Thoracic aorta (tissue), 2 donors: ENCODE measurements at regions not wholly inside any gene's neighbourhood (a gene's known extent, or its start where the extent isn't known, plus 50 kb on each side); places are given as distances from the start of the nearest gene placed in this dataset.
"Not testable (repeated sequence)": the region's sequence is repeated elsewhere in the genome, so short reads cannot be mapped to it uniquely, and the experiment has no call there.

Source experiments
- ATAC-seq: fragments of 150-250 bp; one replicate; pipeline ENCODE4 v1.8.0; 2017; ENCODE audit warnings: low read depth; ENCODE audit not compliant: insufficient number of reproducible peaks, low FRiP score
- DNase-seq: peaks from one replicate; pipeline ENCODE4 v3.0.0-alpha.2; 2020; ENCODE audit warnings: low spot score
- H3K27ac ChIP-seq, 2 donors: fragments of 200-600 bp; sonication (generic); 1 replicate in 1 of 2; 2 replicates in 1 of 2; pipeline ENCODE4 v1.5.1; 2016; ENCODE audit warnings: mild to moderate bottlenecking in 2 of 2, moderate library complexity in 2 of 2
- H3K27me3 ChIP-seq: fragments of 200-600 bp; sonication (generic); replicated peaks from 2 replicates; pipeline ENCODE4 v1.6.0; 2016; ENCODE audit warnings: mild to moderate bottlenecking; ENCODE audit not compliant: insufficient read depth
- H3K36me3 ChIP-seq: fragments of 200-600 bp; sonication (generic); one replicate; pipeline ENCODE4 v1.5.1; 2016
- H3K4me1 ChIP-seq, 2 donors: fragments of 200-600 bp; sonication (generic); 1 replicate in 1 of 2; 2 replicates in 1 of 2; pipeline versions ENCODE4 v1.5.1 to v1.6.0; 2016; ENCODE audit warnings: low read depth in 2 of 2, mild to moderate bottlenecking in 1 of 2; ENCODE audit not compliant: control insufficient read depth in 1 of 2
- H3K4me3 ChIP-seq: fragments of 200-600 bp; sonication (generic); 2 replicates; pipeline ENCODE4 v1.5.1; 2016; ENCODE audit warnings: mild to moderate bottlenecking
- H3K9me3 ChIP-seq: fragments of 200-600 bp; sonication (generic); 2 replicates; pipeline ENCODE4 v1.5.1; 2016
- TF ChIP-seq, protein P1 (sequence below): fragments of 200-600 bp; sonication (generic); IDR thresholded peaks from one replicate; pipeline ENCODE4 v1.5.1; 2019; ENCODE audit warnings: antibody characterized with exemption

DNA sequence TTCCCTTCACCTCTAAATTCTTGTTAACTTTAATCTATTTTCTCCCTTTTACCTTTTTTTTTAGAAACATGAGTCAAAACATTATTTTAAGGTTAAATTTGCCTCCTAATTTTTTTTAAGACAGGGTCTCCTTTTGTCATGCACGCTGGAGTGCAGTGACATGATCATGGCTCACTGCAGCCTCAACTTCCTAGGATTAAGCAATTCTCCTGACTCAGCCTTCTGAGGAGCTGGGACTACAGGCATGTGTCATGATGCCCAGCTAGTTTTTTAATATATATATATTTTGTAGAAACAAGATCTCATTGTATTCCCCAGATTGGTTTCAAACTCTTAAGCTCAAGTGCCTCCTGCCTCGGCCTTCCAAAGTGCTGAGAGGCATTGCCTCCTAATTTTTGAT lies 424.7 kb upstream of the FAM174A start:
- Histone ChIP-seq H3K27ac (no peak overlapping the region), H3K36me3 (no peaks in the 10 kb centered on the region), H3K4me3 (no peak overlapping the region), H3K4me1 (no peaks in the 10 kb centered on the region), H3K9me3 (peaks cover 9% of the 10 kb centered on the region), H3K27me3 (no peaks in the 10 kb centered on the region)
- TF ChIP-seq, protein P1, sequence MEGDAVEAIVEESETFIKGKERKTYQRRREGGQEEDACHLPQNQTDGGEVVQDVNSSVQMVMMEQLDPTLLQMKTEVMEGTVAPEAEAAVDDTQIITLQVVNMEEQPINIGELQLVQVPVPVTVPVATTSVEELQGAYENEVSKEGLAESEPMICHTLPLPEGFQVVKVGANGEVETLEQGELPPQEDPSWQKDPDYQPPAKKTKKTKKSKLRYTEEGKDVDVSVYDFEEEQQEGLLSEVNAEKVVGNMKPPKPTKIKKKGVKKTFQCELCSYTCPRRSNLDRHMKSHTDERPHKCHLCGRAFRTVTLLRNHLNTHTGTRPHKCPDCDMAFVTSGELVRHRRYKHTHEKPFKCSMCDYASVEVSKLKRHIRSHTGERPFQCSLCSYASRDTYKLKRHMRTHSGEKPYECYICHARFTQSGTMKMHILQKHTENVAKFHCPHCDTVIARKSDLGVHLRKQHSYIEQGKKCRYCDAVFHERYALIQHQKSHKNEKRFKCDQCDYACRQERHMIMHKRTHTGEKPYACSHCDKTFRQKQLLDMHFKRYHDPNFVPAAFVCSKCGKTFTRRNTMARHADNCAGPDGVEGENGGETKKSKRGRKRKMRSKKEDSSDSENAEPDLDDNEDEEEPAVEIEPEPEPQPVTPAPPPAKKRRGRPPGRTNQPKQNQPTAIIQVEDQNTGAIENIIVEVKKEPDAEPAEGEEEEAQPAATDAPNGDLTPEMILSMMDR, result no peak
- DNase-seq (no peak), ATAC-seq (no peak)

- Histone ChIP-seq H3K4me3 (no peak overlapping the region), H3K4me1 (no peaks in the 10 kb centered on the region), H3K27ac (no peak overlapping the region), H3K27me3 (no peaks in the 10 kb centered on the region), H3K36me3 (no peaks in the 10 kb centered on the region), H3K9me3 (peaks cover 9% of the 10 kb centered on the region)
- ATAC-seq (no peak), DNase-seq (no peak)
- TF ChIP-seq, protein P1, result no peak
Observed at GRCh38 chr5:100108883-100109282, 426.3 kb upstream of the FAM174A start.

DNA sequence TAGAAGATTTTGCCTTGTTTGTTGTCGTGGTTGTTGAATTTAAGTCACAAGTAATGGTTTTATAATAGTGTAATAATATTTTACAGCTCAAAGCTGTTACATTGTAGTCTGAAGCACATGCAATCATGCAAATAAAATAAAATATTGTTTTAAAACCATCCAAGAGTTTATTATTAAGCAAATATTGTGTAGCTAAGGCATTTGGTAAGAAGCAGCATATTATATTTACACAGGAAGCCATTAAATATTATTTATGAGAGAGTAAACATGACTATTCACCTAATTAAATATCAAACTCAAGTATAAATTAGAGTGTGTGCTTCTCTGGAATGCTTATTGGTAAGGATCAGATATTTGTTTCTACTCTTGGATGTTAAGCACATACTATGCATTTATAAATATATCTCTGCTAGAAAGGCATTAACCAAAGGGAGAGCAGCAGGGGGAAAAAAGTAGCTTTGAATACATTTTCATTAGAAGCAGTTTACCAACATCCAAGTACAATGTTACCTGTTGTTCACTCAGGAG lies 431.5 kb upstream of the FAM174A start:
- ATAC-seq, H3K4me1 ChIP-seq, H3K27ac ChIP-seq, H3K36me3 ChIP-seq, H3K9me3 ChIP-seq, H3K4me3 ChIP-seq, DNase-seq, H3K27me3 ChIP-seq: not testable (repeated sequence)

GRCh38 chr5:100101466-100101865 lies 433.7 kb upstream of the FAM174A start:
- not testable (repeated sequence) for H3K9me3 ChIP-seq, H3K4me1 ChIP-seq, H3K27me3 ChIP-seq, DNase-seq, H3K4me3 ChIP-seq, H3K36me3 ChIP-seq, H3K27ac ChIP-seq, ATAC-seq

DNA sequence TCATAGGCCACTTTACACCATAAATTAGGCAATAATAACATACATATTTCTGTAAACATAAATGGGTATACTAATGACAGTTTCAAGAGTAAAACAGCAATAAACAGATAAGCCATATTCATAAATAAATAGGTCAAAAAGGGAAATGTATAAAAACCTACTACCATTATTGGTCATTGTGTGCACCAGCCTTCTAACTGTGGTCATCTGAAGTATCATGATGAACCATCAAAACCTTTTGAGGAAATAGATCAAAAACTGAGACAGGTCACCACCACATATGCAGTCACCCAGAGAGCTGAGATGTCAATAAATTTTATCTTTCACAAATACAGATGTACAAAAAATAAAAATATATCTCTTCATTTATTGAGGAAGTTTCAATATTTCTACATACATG lies 438.8 kb upstream of the FAM174A start:
- H3K4me3 ChIP-seq, H3K27me3 ChIP-seq, H3K36me3 ChIP-seq, ATAC-seq, DNase-seq, H3K4me1 ChIP-seq, H3K27ac ChIP-seq, H3K9me3 ChIP-seq: not testable (repeated sequence)

- H3K4me1 ChIP-seq, ATAC-seq: not testable (repeated sequence)
Observed at GRCh38 chr5:100080703-100081102, 454.5 kb upstream of the FAM174A start.

GRCh38 chr5:100079163-100079562 lies 456.0 kb upstream of the FAM174A start:
- H3K27ac ChIP-seq, H3K27me3 ChIP-seq, ATAC-seq, DNase-seq, H3K36me3 ChIP-seq, H3K9me3 ChIP-seq, H3K4me1 ChIP-seq, H3K4me3 ChIP-seq: not testable (repeated sequence)

More at GRCh38 chr5:100080703-100081102, 454.5 kb upstream of the FAM174A start:
- not testable (repeated sequence) for H3K36me3 ChIP-seq, H3K9me3 ChIP-seq, H3K27ac ChIP-seq, DNase-seq, H3K27me3 ChIP-seq, H3K4me3 ChIP-seq

DNA sequence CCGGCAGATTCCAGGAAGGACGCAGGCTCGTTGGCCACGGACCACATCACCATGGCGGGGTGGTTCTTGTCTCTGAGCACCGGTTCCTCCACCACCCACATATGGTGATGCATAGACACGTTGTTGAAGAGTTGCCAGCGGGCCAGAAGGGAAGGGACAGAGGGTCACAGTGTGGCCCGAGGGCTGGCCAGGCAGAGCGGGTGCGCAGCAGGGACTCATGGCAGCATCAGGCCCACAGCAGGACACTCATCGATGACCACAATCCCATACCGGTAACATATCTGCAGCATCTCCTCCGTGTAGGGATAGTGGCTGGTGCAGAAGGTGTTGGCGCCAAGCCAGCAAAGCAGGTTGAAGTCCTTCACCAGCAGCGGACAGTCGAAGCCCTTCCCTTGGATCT lies 469.2 kb upstream of the FAM174A start:
- not testable (repeated sequence) for H3K36me3 ChIP-seq, DNase-seq, H3K4me1 ChIP-seq, H3K4me3 ChIP-seq, H3K27ac ChIP-seq, H3K27me3 ChIP-seq, ATAC-seq, H3K9me3 ChIP-seq
